Erythroblast (primary cell): ENCODE measurements at regions not wholly inside any gene's neighbourhood (a gene's known extent, or its start where the extent isn't known, plus 50 kb on each side); places are given as distances from the start of the nearest gene placed in this dataset.
A peak's percentile ranks its signal among the peaks of the same experiment; 100 is the strongest.

Source experiments
- DNase-seq, 2 experiments: peaks; one replicate each; lab custom pipeline; 2025; lab: John Stamatoyannopoulos, UW
- GATA1 ChIP-seq: IDR thresholded peaks from 2 replicates; pipeline ENCODE4 v1.6.1; 2011; ENCODE audit warnings: low read depth, mild to moderate bottlenecking, control low read depth, low read length, moderate library complexity
- POLR2A ChIP-seq: IDR thresholded peaks from 2 replicates; pipeline ENCODE4 v1.6.1; 2011; ENCODE audit warnings: mild to moderate bottlenecking, low read length

- TF ChIP-seq GATA1, result no peak
- no peak for TF ChIP-seq POLR2A
- no peak for DNase-seq
These were observed 82.2 kb downstream of the KLF15 start for GRCh38 chr3:126274735-126275619.

- TF ChIP-seq POLR2A (no peak), GATA1 (no peak)
These were observed 86.9 kb downstream of the KLF15 start for GRCh38 chr3:126270145-126270811.

GRCh38 chr3:126269354-126269753, 87.9 kb downstream of the KLF15 start:
- TF ChIP-seq POLR2A (no peak), GATA1 (no peak)
- no peak for DNase-seq

More at GRCh38 chr3:126270145-126270811, 86.9 kb downstream of the KLF15 start:
- DNase-seq, result no peak

GRCh38 chr3:126268866-126269265, 88.3 kb downstream of the KLF15 start:
- TF ChIP-seq POLR2A (no peak), GATA1 (no peak)
- no peak for DNase-seq

GRCh38 chr3:126267976-126268615, 87.7 kb upstream of the ALDH1L1 start:
- no peak for DNase-seq
- no peak for TF ChIP-seq GATA1

GRCh38 chr3:126267169-126267975, 87.0 kb upstream of the ALDH1L1 start:
- no peak for TF ChIP-seq POLR2A
- TF ChIP-seq GATA1, result no peak
- peak in 1 of 2 experiments; percentile 13 for DNase-seq

GRCh38 chr3:126266850-126267168, 86.4 kb upstream of the ALDH1L1 start:
- DNase-seq, result no peak
- TF ChIP-seq POLR2A, result no peak
- TF ChIP-seq GATA1, result no peak

- TF ChIP-seq POLR2A (no peak), GATA1 (no peak)
- no peak for DNase-seq
These were observed 86.0 kb upstream of the ALDH1L1 start for GRCh38 chr3:126266291-126266840.

- no peak for TF ChIP-seq GATA1
- no peak for TF ChIP-seq POLR2A
- no peak for DNase-seq
These were observed 84.6 kb upstream of the ALDH1L1 start for GRCh38 chr3:126264952-126265351.

GRCh38 chr3:126264381-126264780, 84.0 kb upstream of the ALDH1L1 start:
- DNase-seq, result no peak
- TF ChIP-seq GATA1, result no peak

GRCh38 chr3:126263971-126264370, 83.6 kb upstream of the ALDH1L1 start:
- TF ChIP-seq GATA1 (no peak), POLR2A (no peak)
- DNase-seq, result no peak

GRCh38 chr3:126263539-126263938, 83.2 kb upstream of the ALDH1L1 start:
- DNase-seq, result no peak
- no peak for TF ChIP-seq GATA1
- TF ChIP-seq POLR2A, result no peak

GRCh38 chr3:126262227-126262626, 81.8 kb upstream of the ALDH1L1 start:
- TF ChIP-seq POLR2A (no peak), GATA1 (no peak)
- no peak for DNase-seq

- DNase-seq, result peak; percentile 54 to 80
- no peak for TF ChIP-seq POLR2A
- TF ChIP-seq GATA1, result no peak
These were observed 80.7 kb upstream of the ALDH1L1 start for GRCh38 chr3:126261037-126261436.
